Left ventricle myocardium inferior (tissue), 1 donor: ENCODE measurements at regions not wholly inside any gene's neighbourhood (a gene's known extent, or its start where the extent isn't known, plus 50 kb on each side); places are given as distances from the start of the nearest gene placed in this dataset.

Experiments
- DNase-seq: peaks from one replicate; pipeline ENCODE4 v3.0.0-alpha.2; 2020
- H3K27ac ChIP-seq: fragments of 200-600 bp; replicated peaks from 2 replicates; pipeline ENCODE4 v1.8.0; 2021
- H3K27me3 ChIP-seq: fragments of 200-600 bp; 2 replicates; pipeline ENCODE4 v1.8.0; 2021; ENCODE audit warnings: low read depth
- H3K36me3 ChIP-seq: fragments of 200-600 bp; 2 replicates; pipeline ENCODE4 v1.8.0; 2021
- H3K4me1 ChIP-seq: fragments of 200-600 bp; 2 replicates; pipeline ENCODE4 v1.8.0; 2021
- H3K4me3 ChIP-seq: fragments of 200-600 bp; 2 replicates; pipeline ENCODE4 v1.8.0; 2021; ENCODE audit warnings: mild to moderate bottlenecking, moderate library complexity
- H3K9me3 ChIP-seq: fragments of 200-600 bp; replicated peaks from 2 replicates; pipeline ENCODE4 v1.8.0; 2021
- CTCF ChIP-seq: fragments of 200-600 bp; IDR thresholded peaks from 2 replicates; pipeline ENCODE4 v1.8.0; 2021; ENCODE audit warnings: antibody characterized with exemption, mild to moderate bottlenecking, borderline replicate concordance
- intact Hi-C: fragments of 100-400 bp; cut with micrococcal nuclease; formaldehyde crosslinking; loops from one replicate; pipeline ENCODE4 v1.11.0; 2022
- donor health status: DM: no; HTN: yes; CAD: no; lungs with severe emphysema.

- intact Hi-C loops, result no loop called here
- Histone ChIP-seq H3K9me3 (no peaks in the 10 kb centered on the region), H3K36me3 (no peaks in the 10 kb centered on the region), H3K27ac (no peak overlapping the region), H3K4me1 (no peaks in the 10 kb centered on the region), H3K27me3 (no peaks in the 10 kb centered on the region), H3K4me3 (no peak overlapping the region)
- no peak for DNase-seq
- no peak for TF ChIP-seq CTCF
Measured at GRCh38 chr1:239574112-239574511, 187.7 kb downstream of the CHRM3 start.

DNA sequence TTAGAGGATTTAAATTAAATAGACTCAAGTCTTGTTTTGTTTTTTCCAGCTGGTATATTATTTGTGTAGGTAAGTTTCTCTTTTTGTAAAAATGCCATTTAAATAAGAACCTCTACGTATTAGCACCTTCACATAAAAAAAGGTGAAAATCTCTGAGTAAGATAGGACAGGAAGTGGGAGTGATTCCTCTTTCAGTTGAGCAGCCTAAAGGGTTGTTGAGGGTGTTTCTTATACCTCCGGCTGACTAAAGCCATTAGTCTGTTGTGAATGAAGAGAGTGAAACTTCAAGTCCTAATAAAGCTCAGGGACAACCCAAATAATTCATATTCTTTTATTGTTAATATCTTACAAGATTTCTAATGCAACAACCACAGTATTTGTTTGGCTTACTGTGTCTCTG, 188.7 kb downstream of the CHRM3 start:
- H3K27me3 ChIP-seq, result no peaks in the 10 kb centered on the region
- H3K36me3 ChIP-seq, result no peaks in the 10 kb centered on the region
- no peak for TF ChIP-seq CTCF
- no peak for DNase-seq
- no peaks in the 10 kb centered on the region for H3K4me1 ChIP-seq
- H3K9me3 ChIP-seq, result no peaks in the 10 kb centered on the region
- no peak overlapping the region for H3K4me3 ChIP-seq
- intact Hi-C loops, result no loop called here
- no peak overlapping the region for H3K27ac ChIP-seq

GRCh38 chr1:239583536-239583935, 197.2 kb downstream of the CHRM3 start:
- H3K4me1 ChIP-seq, result no peaks in the 10 kb centered on the region

DNA sequence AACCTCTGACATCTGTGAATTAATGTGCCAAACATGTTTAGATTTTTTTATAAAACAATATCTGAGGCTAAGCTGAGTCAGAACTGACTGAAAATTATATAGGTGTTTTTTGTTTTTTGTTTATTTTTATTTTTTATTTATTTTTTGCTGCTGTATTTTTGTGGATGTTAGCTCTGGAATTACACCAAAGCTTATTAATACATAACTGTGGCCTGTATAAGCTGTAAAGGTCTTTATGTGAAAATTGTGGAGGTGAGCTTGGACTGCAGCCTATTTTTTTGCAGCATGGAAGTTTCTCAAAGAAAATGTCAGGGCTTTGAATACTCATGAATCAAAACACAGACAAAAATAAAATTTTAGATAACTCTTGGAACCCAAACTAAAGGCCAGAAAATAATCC, 199.8 kb downstream of the CHRM3 start:
- intact Hi-C loops, result no loop called here
- no peak overlapping the region for H3K4me3 ChIP-seq
- no peaks in the 10 kb centered on the region for H3K36me3 ChIP-seq
- H3K9me3 ChIP-seq, result no peaks in the 10 kb centered on the region
- H3K4me1 ChIP-seq, result no peaks in the 10 kb centered on the region
- no peaks in the 10 kb centered on the region for H3K27me3 ChIP-seq
- H3K27ac ChIP-seq, result no peak overlapping the region
- DNase-seq, result no peak
- no peak for TF ChIP-seq CTCF

More at GRCh38 chr1:239583536-239583935, 197.2 kb downstream of the CHRM3 start:
- intact Hi-C loops, result no loop called here
- no peak for DNase-seq
- H3K27me3 ChIP-seq, result no peaks in the 10 kb centered on the region
- TF ChIP-seq CTCF, result no peak
- H3K27ac ChIP-seq, result no peak overlapping the region
- H3K9me3 ChIP-seq, result no peaks in the 10 kb centered on the region
- H3K4me3 ChIP-seq, result no peak overlapping the region
- no peaks in the 10 kb centered on the region for H3K36me3 ChIP-seq

DNA sequence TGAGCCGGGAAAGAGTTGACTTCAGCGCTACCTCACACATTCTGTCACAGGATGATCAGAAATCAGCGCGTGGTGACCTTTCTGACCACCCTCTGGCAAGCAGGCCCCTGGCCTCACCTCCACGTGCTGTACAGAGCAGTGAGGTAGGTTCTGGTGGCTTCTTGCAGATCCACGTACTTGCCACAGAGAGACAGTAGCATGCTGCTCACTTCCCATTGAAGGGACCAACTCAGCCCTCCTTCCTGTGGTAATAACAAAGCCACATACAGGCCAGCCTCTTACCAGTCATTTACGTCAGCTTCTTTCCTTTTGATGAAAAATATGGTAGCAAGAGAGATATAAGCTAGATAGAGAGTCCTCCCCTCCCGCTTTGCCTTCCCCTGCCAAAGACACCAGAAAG, 200.7 kb downstream of the CHRM3 start:
- no peaks in the 10 kb centered on the region for H3K4me1 ChIP-seq
- H3K27ac ChIP-seq, result no peak overlapping the region
- no peaks in the 10 kb centered on the region for H3K27me3 ChIP-seq
- H3K9me3 ChIP-seq, result no peaks in the 10 kb centered on the region
- intact Hi-C loops, result no loop called here
- no peak overlapping the region for H3K4me3 ChIP-seq
- H3K36me3 ChIP-seq, result no peaks in the 10 kb centered on the region
- no peak for TF ChIP-seq CTCF
- DNase-seq, result no peak
